ENCODE measurements at regions not wholly inside any gene's neighbourhood (a gene's known extent, or its start where the extent isn't known, plus 50 kb on each side); places are given as distances from the start of the nearest gene placed in this dataset.

- H3K36me3 ChIP-seq (ENCODE audit: insufficient read depth in 1 of 2, low read depth in 1 of 2): no peaks in the 10 kb centered on the region
- no peak for ATAC-seq
- H3K4me1 ChIP-seq: no peaks in the 10 kb centered on the region
- 88 to 97% (median 95%) methylated on average over 6 of the region's 6 CpGs for WGBS, 3 donors
- no peak overlapping the region for H3K27ac ChIP-seq
- H3K27me3 ChIP-seq (ENCODE audit: insufficient read depth in 3 of 3, low read length in 2 of 3): no peaks in the 10 kb centered on the region
- no peaks in the 10 kb centered on the region for H3K9me3 ChIP-seq
- intact Hi-C loops (cut with DNase I): no loop called here
- TF ChIP-seq CTCF (IDR thresholded peaks at IDR 0.05): no peak
- DNase-seq: no peak
- no peak overlapping the region for H3K4me3 ChIP-seq
Observed at GRCh38 chr2:215847718-215848117, 165.6 kb downstream of the MREG start.

GRCh38 chr2:215847056-215847455 lies 166.3 kb downstream of the MREG start:
- H3K4me3 ChIP-seq: no peak overlapping the region
- H3K9me3 ChIP-seq: no peaks in the 10 kb centered on the region
- H3K27ac ChIP-seq: no peak overlapping the region
- no peaks in the 10 kb centered on the region for H3K36me3 ChIP-seq (ENCODE audit: insufficient read depth in 1 of 2, low read depth in 1 of 2)
- DNase-seq: no peak
- intact Hi-C loops (cut with DNase I): no loop called here
- ATAC-seq: no peak
- H3K27me3 ChIP-seq (ENCODE audit: insufficient read depth in 3 of 3, low read length in 2 of 3): no peaks in the 10 kb centered on the region
- no peaks in the 10 kb centered on the region for H3K4me1 ChIP-seq
- 78 to 87% (median 83%) methylated on average over 3 of the region's 3 CpGs for WGBS, 3 donors
- no peak for TF ChIP-seq CTCF (IDR thresholded peaks at IDR 0.05)

GRCh38 chr2:215845839-215846586 lies 167.3 kb downstream of the MREG start:
- H3K4me3 ChIP-seq: no peak overlapping the region
- H3K36me3 ChIP-seq (ENCODE audit: insufficient read depth in 1 of 2, low read depth in 1 of 2): no peaks in the 10 kb centered on the region
- H3K27ac ChIP-seq: no peak overlapping the region
- TF ChIP-seq CTCF (IDR thresholded peaks at IDR 0.05): no peak
- intact Hi-C loops (cut with DNase I): no loop called here
- H3K9me3 ChIP-seq: no peaks in the 10 kb centered on the region
- H3K4me1 ChIP-seq: no peaks in the 10 kb centered on the region
- no peak for ATAC-seq
- H3K27me3 ChIP-seq (ENCODE audit: insufficient read depth in 3 of 3, low read length in 2 of 3): no peaks in the 10 kb centered on the region
- WGBS, 3 donors: 78 to 84% (median 81%) methylated on average over 8 of the region's 8 CpGs
- DNase-seq: no peak

GRCh38 chr2:215843579-215843978 lies 169.8 kb downstream of the MREG start:
- Histone ChIP-seq H3K27ac (no peak overlapping the region), H3K27me3 (ENCODE audit: insufficient read depth in 3 of 3, low read length in 2 of 3) (no peaks in the 10 kb centered on the region), H3K4me1 (no peaks in the 10 kb centered on the region), H3K9me3 (no peaks in the 10 kb centered on the region), H3K36me3 (ENCODE audit: insufficient read depth in 1 of 2, low read depth in 1 of 2) (no peaks in the 10 kb centered on the region), H3K4me3 (no peak overlapping the region)
- 27 to 43% (median 29%) methylated on average over 4 of the region's 4 CpGs for WGBS, 3 donors
- no peak for TF ChIP-seq CTCF (IDR thresholded peaks at IDR 0.05)
- intact Hi-C loops (cut with DNase I): no loop called here
- DNase-seq (peak; percentile 33 to 53), ATAC-seq (peak; percentile 57 to 96 (median 94))

All from psoas muscle (tissue), 7 donors.